GM11168 (cell line): ENCODE measurements at regions not wholly inside any gene's neighbourhood (a gene's known extent, or its start where the extent isn't known, plus 50 kb on each side); places are given as distances from the start of the nearest gene placed in this dataset.

ENCODE experiments used
- in situ Hi-C: fragments of 300-500 bp; cut with MboI; formaldehyde crosslinking; loops from one replicate; pipeline ENCODE4 v1.12.0; 2022; ENCODE audit warnings: low sequenced_read_pairs; ENCODE audit not compliant: unreplicated experiment

DNA sequence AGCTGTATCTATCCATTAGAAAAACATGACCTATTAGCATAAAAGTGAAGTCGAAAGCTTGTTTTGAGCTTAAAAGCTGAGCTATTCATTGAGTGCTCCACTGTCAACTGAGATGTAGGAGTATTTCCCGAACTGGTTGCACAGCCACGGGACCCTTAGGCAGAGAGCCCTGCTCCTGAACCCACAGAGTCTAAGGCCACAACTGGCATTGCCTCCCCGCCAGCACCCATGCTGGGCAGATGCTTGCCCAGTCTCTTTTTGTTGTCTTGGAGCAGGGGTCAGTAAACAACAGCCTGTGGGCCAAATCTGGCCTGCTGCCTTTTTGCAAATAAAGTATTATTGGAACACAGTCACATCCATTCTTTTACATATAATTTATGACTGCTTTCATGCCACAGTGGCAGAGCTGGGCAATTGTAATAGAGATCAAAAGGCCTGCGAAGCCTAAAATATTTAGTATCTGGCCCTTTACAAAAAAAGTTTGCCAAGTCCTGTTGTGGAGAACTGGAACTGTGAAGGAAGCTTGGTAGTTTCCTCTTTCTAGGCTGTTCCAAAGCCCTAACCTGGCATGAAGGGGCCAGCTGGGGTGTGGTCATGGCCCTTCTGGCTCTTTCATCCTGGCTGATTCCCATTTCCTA is 58.4 kb upstream of the WAPL start:
- in situ Hi-C loops, result no loop called here

DNA sequence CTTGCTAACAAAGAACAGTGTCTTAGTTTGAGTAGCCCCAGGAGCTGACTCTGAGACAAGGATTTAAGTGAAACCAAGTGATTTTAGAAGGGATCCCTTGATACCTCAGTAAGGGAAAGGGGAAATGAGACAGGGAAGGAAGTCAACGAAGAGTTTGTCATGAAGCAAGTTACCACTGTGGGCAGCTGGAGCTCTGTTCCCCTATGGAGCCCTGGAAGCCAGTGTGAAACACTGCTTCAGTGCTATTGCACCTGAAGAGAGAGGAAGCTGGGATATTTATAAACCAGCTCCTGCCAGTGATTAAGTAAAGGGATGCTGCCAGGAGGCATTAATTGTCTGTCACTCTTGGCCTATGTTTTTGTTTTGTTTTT is 58.9 kb upstream of the WAPL start:
- in situ Hi-C loops, result no loop called here

DNA sequence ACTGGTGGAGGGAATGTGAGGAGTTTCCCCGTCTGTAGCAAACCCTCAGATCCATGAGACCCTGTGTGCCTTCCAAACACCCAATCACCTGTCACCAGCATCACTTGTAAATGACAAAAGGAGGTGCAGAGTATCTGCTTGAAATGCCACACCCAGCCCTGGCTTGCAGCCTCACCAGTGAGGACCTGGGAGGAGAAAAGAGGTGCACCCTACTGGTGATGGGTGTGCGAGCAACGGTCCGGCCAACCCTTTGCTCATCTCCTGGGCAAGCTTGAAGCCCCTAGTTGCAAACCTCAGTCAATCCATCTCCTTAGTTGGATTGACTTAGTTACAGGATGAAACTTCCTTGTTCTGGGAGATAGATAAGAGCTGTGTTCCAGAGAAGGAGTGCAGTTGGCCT is 62.4 kb upstream of the WAPL start:
- in situ Hi-C loops, result no loop called here

DNA sequence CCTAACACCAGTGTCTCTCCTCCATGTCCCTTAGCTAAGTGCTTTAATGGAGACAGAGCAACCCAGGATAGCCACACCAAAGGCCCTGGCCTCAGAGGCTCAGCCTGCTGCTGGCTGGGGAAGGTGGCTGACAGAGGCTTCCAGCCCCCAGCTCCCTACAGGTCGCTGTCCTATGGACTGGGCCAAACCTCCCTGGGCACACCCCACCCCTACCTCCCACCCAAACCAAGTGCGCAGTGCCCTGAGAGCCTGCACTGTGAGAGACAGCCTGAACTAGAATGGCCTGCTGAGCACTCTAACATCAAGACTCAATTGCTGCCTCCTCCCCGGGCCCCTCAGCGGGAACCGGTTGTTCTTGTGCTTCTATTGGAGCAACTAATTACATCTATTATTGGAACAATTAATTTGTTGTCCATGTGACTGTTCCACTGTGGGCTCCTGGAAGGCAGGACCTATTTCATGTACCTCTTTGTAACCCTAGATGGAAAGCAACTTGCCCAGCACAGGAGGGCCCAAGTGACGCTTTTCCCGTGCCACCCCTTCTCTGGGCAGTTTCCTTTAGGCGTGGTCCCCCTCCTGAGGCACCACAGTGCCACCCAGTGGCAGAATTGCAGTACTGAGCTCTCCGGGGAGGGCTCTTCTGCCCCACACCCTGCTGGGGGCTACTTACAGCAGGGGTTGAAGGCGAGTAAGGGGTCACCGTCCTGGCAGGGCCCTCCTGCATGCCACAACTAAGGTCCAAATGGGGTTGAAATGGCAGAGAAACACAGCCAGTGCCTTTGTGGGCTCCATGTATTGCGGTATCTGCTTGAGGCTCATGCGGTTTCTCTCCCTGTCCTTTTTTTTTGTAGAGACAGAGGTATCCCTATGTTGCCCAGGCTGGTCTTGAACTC is 63.7 kb upstream of the WAPL start:
- in situ Hi-C loops, result loop anchor here (5.0 kb wide), 1 partner anchor 188 kb away; no protein-coding TSS in a partner anchor

DNA sequence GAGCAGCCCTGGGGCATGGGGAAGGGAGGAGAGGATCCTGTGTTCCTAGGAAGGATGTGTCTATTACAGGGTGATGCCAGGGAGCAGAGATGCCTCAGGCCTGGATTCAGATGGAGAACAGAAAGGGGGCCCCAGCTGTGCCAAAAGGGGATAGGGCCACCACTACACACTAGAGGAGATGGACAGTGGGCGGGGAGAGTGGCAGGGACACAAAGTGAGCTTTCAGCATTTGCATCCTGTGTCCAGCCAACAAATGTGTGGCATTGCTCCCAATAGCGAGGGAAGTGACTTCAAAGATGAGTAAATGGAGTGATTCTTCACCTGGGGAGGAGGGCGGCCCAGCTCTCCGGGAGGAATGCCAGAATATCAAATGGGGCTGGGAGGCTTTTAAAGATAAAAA is 64.9 kb upstream of the WAPL start:
- in situ Hi-C loops, result loop anchor here (5.0 kb wide), 1 partner anchor 189 kb away; no protein-coding TSS in a partner anchor

DNA sequence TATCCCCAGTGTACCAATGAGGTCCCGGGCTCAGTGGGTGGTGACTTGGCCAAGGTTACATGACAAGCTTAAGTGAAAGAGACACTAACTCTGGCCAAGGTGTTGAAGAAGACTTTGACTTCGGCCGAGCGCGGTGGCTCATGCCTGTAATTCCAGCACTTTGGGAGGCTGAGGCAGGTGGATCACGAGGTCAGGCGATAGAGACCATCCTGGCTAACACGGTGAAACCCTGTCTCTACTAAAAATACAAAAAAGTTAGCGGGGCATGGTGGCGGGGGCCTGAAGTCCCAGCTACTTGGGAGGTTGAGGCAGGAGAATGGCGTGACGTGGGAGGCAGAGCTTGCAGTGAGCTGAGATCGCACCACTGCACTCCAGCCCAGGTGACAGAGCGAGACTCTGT is 65.6 kb upstream of the OPN4 start:
- in situ Hi-C loops, result loop anchor here (5.0 kb wide), 1 partner anchor 191 kb away; no protein-coding TSS in a partner anchor

DNA sequence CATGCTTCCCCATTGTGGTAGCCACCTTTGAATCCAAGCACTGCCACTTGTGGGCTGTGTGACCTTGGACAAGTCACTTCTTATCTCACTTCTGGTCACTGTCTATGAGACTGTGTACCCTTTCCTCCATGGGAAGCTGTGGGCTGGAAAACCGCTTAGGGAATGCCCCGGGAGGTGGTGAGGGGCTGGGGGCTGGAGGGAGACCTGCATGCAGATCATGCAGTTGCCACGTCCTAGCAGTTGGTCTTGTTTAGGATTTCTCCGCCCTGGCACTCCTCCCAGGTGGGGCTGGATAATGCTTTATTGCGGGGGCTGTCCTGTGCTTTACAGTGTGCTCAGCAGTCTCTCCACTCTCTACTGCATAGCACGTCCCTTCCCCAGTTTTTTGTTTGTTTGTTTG is 62.9 kb upstream of the OPN4 start:
- in situ Hi-C loops, result no loop called here

DNA sequence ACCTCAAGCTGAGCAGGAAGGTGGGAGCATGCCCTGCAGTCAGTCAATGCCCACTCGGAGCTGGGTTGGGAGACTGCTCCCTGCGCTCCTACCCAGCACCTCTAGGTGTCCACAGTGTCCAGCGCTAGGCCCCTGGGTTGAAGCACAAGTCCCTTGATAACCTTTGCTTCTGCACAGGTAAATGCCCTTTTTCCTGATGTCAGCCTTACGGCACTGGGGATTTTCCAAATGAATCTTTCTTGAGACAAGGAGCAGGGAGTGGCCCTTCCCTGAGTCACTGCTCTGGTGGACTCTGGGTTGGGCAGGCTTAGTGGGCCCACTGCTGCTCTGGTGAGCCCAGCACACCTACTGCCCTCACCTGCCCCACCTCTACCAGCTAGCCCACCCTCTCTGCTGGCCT is 61.9 kb upstream of the OPN4 start:
- in situ Hi-C loops, result no loop called here

GRCh38 chr10:86594535-86594934 is 59.8 kb upstream of the OPN4 start:
- in situ Hi-C loops, result no loop called here

DNA sequence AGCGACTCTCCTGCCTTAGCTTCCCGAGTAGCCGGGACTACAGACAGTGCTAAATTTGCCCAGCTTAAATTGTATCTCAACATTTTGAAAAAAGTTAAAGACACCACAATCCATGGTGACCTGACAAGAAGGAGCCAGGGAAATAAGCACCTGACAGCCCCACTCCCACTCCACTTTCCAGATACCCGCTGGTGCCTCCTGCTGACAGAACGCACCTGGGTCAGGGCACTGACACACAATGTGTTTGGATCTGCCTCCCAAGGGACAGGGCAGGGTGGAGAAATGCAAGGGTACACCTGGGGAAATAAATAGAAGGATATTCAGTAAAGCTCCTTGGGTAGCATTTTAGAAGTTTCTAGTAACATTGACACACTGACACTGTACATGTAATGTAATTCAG is 58.9 kb upstream of the OPN4 start:
- in situ Hi-C loops, result no loop called here

- in situ Hi-C loops, result no loop called here
Observed at GRCh38 chr10:86596266-86596665, 58.1 kb upstream of the OPN4 start.

GRCh38 chr10:86597306-86597705 is 57.0 kb upstream of the OPN4 start:
- in situ Hi-C loops, result no loop called here

GRCh38 chr10:86598151-86598550 is 56.2 kb upstream of the OPN4 start:
- in situ Hi-C loops, result no loop called here

DNA sequence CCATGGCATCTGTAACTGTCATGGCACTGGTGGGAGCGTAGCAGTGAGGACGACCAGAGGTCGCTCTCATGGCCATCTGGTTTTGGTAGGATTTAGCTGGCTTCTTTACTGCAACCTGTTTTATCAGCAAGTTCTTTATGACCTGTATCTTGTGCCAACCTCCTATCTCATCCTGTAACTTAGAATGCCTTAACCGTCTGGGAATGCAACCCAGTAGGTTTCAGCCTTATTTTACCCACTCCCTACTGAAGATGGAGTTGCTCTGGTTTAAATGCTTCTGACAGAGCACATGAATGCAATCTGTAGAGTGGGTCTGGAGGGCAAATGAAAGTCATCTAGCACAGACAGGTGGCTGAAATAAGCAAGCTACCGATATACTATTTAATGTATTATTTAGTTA is 55.3 kb upstream of the OPN4 start:
- in situ Hi-C loops, result no loop called here

DNA sequence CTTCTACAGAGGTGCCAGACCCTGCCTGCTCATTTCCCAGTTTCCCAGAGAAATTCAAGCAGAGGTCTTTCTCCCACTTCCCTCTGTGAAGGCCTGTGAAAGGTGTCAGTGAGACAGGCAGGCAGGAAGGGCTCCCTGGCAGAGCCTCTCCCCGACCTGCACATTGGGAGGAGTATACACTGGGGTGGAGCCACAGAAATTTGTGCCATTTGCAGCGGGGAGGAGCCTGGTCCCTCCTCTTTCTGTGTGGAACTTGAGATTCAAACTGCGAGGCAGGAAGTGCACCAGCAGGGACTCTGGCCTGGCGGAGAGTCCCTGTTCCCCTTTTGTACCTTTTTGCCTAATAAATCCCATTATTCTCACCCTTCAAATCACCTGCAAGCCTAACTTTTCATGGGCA is 54.6 kb upstream of the OPN4 start:
- in situ Hi-C loops, result no loop called here

DNA sequence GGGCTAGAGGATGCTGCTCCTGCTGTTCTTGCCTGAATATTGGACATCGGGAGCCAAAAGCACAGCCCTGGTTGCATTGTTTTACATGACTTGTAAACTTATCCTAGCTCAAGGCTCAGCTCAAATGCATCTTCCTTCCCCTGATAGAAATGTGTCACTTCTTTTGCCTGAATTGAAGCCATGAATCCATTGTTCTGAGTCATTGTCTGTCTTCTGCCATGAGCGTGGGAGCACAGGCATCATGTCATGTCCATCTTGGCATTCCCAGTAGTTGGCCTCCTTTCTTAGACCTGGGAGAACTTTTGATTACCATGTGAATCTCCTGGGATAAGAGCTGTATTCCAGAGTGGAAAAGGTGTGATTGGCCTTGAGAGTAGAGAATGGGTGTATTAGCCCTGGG is 54.1 kb upstream of the OPN4 start:
- in situ Hi-C loops, result no loop called here

GRCh38 chr10:86601956-86602602 is 52.3 kb upstream of the OPN4 start:
- in situ Hi-C loops, result no loop called here

GRCh38 chr10:86603256-86603655 is 51.1 kb upstream of the OPN4 start:
- in situ Hi-C loops, result no loop called here
